ENCODE measurements at regions not wholly inside any gene's neighbourhood (a gene's known extent, or its start where the extent isn't known, plus 50 kb on each side); places are given as distances from the start of the nearest gene placed in this dataset.

DNA sequence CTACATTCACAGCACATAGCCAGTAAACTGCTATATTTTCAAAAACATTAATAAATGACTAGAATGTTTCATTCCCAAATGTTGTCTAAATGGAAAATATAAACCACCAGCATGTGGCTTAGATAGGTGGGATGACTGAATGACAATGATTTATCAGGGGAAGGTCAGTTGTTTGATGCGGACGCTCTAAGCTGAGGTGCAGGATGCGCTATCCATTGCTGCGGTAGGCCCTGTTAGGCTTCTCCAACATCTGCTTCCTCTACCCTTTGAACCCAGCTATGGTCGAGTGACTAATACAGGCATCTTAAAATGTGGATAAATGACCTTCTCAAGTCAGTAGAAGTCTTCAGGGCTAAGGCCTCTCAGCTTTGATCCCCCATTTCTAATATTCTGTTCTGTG lies 584.2 kb downstream of the CMPK2 start:
- H3K9me3 ChIP-seq (ENCODE audit: control insufficient read depth in 1 of 2, insufficient read depth in 1 of 2, low read depth in 1 of 2, low read length in 2 of 2): peaks cover 0 to 5% of the 10 kb centered on the region in 2 experiments; a peak in 1 of 4 replicates
- BruUV-seq (replicated peaks): no TSS peak
- no peak overlapping the region for H3K27ac ChIP-seq (ENCODE audit: low read depth, low read length)
- ChIA-PET CTCF (no interaction called here), RAD21 (ENCODE audit: low non-redundant PET in 1 of 2, low total read pairs in 2 of 2, uncharacterized antibody in 2 of 2, unreplicated experiment in 2 of 2) (no interaction called here), POLR2A (no interaction called here)
- TF ChIP-seq POLR2AphosphoS5 (IDR thresholded peaks at IDR 0.05; ENCODE audit: low read depth, low read length): no peak
- TF ChIP-seq JUND (IDR thresholded peaks at IDR 0.05): no peak
- TF ChIP-seq ZNF274 (IDR thresholded peaks at IDR 0.05; ENCODE audit: low read depth, low read length): no peak
- no peak for TF ChIP-seq POLR2A (IDR thresholded peaks at IDR 0.05; ENCODE audit: borderline replicate concordance, extremely low read depth, insufficient read depth, insufficient read length)
- no peak for TF ChIP-seq EZH2phosphoT487 (IDR thresholded peaks at IDR 0.05; ENCODE audit: borderline replicate concordance)
- no peak for TF ChIP-seq FOSL1 (IDR thresholded peaks at IDR 0.05; ENCODE audit: low read depth)
- TF ChIP-seq ELF1 (IDR thresholded peaks at IDR 0.05; ENCODE audit: borderline replicate concordance, low read depth): no peak
- TF ChIP-seq SP1 (IDR thresholded peaks at IDR 0.05; ENCODE audit: low read depth): no peak
- TF ChIP-seq SIN3A (IDR thresholded peaks at IDR 0.05; ENCODE audit: low read depth): no peak
- TF ChIP-seq CEBPB (IDR thresholded peaks at IDR 0.05; ENCODE audit: low read depth): no peak
- TF ChIP-seq ZFX (IDR thresholded peaks at IDR 0.05): no peak
- TF ChIP-seq ZBTB33 (IDR thresholded peaks at IDR 0.05; ENCODE audit: extremely low read depth, insufficient replicate concordance, low read length): no peak
- TF ChIP-seq EGR1 (IDR thresholded peaks at IDR 0.05; ENCODE audit: low read depth): no peak
- no peak for TF ChIP-seq TCF7L2 (IDR thresholded peaks at IDR 0.05; ENCODE audit: borderline replicate concordance, extremely low read depth, insufficient read depth, insufficient read length)
- no peak for TF ChIP-seq EZH2 (IDR thresholded peaks at IDR 0.05)
- TF ChIP-seq, protein P1, sequence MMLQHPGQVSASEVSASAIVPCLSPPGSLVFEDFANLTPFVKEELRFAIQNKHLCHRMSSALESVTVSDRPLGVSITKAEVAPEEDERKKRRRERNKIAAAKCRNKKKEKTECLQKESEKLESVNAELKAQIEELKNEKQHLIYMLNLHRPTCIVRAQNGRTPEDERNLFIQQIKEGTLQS (IDR thresholded peaks at IDR 0.05): no peak
- no peak for TF ChIP-seq SRF (IDR thresholded peaks at IDR 0.05; ENCODE audit: low read depth)
- TF ChIP-seq, protein P2, sequence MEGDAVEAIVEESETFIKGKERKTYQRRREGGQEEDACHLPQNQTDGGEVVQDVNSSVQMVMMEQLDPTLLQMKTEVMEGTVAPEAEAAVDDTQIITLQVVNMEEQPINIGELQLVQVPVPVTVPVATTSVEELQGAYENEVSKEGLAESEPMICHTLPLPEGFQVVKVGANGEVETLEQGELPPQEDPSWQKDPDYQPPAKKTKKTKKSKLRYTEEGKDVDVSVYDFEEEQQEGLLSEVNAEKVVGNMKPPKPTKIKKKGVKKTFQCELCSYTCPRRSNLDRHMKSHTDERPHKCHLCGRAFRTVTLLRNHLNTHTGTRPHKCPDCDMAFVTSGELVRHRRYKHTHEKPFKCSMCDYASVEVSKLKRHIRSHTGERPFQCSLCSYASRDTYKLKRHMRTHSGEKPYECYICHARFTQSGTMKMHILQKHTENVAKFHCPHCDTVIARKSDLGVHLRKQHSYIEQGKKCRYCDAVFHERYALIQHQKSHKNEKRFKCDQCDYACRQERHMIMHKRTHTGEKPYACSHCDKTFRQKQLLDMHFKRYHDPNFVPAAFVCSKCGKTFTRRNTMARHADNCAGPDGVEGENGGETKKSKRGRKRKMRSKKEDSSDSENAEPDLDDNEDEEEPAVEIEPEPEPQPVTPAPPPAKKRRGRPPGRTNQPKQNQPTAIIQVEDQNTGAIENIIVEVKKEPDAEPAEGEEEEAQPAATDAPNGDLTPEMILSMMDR (IDR thresholded peaks at IDR 0.05 in 2 of 3, conservative IDR thresholded peaks at IDR 0.05 in 1 of 3; ENCODE audit: borderline replicate concordance in 1 of 3, insufficient read depth in 1 of 3, low read depth in 2 of 3, low read length in 2 of 3): no peak
- TF ChIP-seq RAD21 (IDR thresholded peaks at IDR 0.05; ENCODE audit: low read depth): no peak
- intact Hi-C loops (cut with micrococcal nuclease): no loop called here
- no peaks in the 10 kb centered on the region for H3K79me2 ChIP-seq (ENCODE audit: insufficient read depth, low read length)
- H3K36me3 ChIP-seq (ENCODE audit: control insufficient read depth in 1 of 2, insufficient read depth in 2 of 2, low read length in 2 of 2): no peaks in the 10 kb centered on the region
- no peak overlapping the region for H2AFZ ChIP-seq (ENCODE audit: low read depth, low read length, poor library complexity, severe bottlenecking)
- H4K20me1 ChIP-seq (ENCODE audit: insufficient read depth): no peaks in the 10 kb centered on the region
- no peaks in the 10 kb centered on the region for H3K27me3 ChIP-seq (ENCODE audit: insufficient read depth, low read length)
- no peak overlapping the region for H3K4me3 ChIP-seq (replicated peaks in 1 of 2; ENCODE audit: low read depth in 1 of 2, low read length in 2 of 2)
- H3K4me2 ChIP-seq (ENCODE audit: low read length): no peak overlapping the region
- no peak for ATAC-seq
- H3K9me2 ChIP-seq (ENCODE audit: insufficient read depth): no peaks in the 10 kb centered on the region
- no peaks in the 10 kb centered on the region for H3K4me1 ChIP-seq (ENCODE audit: control insufficient read depth in 1 of 2, insufficient read depth in 2 of 2, low read length in 2 of 2)
- no peak for DNase-seq (ENCODE audit: low read depth, low spot score)
- no peak overlapping the region for H3K9ac ChIP-seq (ENCODE audit: low read length)

Measured in HCT116 (cell line).